DMS 273 (cell line): ENCODE measurements at regions not wholly inside any gene's neighbourhood (a gene's known extent, or its start where the extent isn't known, plus 50 kb on each side); places are given as distances from the start of the nearest gene placed in this dataset.
"Not testable (repeated sequence)": the region's sequence is repeated elsewhere in the genome, so short reads cannot be mapped to it uniquely, and the experiment has no call there.

Source experiments
- DNase-seq: peaks from one replicate; lab custom pipeline; 2025; ENCODE audit not compliant: unreplicated experiment; lab: John Stamatoyannopoulos, UW

DNA sequence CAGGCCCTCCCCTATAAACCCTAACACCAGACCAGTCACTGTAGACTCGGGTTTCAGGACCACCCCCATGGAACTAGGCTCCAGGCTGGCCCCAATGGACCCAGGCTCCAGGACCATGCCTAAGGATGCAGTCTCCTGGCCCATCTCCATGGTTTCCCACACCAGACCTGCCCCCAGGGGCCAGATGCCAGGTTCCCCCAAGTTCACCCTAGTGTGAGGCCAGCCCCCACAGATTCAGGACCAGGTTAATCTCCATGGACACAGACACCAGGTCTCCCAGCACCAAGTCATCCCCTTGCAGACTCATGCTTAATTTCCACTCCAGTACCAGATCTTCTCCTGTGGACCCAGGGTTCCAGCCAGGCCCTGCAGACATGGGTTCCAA is 103.8 kb upstream of the LANCL2 start:
- no peak for DNase-seq

GRCh38 chr7:55265328-55265727 is 99.8 kb upstream of the LANCL2 start:
- DNase-seq = not testable (repeated sequence)

GRCh38 chr7:55265836-55266642 is 99.1 kb upstream of the LANCL2 start:
- no peak for DNase-seq

DNA sequence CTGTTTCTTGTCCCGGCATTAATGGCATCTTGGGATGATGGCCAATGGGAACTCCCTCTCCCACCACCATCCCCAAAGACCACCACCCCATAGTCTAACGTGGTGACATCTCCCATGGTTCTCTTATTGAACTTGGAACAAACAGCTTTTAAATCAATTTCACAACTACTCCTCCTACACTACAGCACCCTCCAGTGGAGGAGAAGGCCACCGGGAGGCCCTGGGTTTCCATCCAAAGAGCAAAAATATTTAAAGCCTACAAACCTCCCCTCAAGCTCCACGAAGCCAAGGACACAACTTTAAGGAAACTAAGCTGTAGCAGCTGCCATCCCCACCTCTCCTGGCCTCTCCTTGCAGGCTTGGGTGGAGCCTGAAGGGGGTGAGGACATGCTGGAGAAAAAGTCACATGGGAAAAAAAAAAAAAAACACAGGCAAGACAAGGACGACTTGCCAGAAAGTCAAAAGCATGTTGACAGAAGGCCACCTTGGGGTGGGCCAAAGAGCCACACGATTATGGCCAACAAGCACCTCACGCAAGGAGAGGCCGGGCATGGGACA is 94.0 kb upstream of the LANCL2 start:
- DNase-seq = peak; percentile 43

- no peak for DNase-seq
Observed at GRCh38 chr7:55271661-55272060, 93.5 kb upstream of the LANCL2 start.

DNA sequence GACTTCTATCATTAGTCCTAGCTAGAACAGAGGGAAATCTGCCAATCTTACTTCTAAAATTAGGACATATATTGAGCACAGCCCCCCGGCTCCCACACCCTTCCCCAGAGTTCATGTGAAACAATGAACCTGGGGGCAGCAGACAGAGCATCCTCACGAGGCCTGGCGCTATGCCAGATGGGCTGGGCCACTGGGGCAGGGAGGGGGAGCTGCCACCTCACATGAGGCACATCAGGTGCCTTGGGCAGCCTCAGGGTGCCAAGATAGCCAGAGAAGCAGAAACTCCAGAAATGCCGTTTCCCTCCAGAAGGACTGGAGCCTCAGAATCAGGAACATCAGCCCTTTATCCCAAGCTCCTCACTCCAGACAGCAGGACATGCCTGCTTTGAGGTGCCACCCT is 92.8 kb upstream of the LANCL2 start:
- peak; percentile 33 for DNase-seq

GRCh38 chr7:55273186-55273980 is 91.8 kb upstream of the LANCL2 start:
- DNase-seq = no peak

- DNase-seq = no peak
Observed at GRCh38 chr7:55274156-55274555, 91.0 kb upstream of the LANCL2 start.

GRCh38 chr7:55275291-55276200 is 89.6 kb upstream of the LANCL2 start:
- no peak for DNase-seq

DNA sequence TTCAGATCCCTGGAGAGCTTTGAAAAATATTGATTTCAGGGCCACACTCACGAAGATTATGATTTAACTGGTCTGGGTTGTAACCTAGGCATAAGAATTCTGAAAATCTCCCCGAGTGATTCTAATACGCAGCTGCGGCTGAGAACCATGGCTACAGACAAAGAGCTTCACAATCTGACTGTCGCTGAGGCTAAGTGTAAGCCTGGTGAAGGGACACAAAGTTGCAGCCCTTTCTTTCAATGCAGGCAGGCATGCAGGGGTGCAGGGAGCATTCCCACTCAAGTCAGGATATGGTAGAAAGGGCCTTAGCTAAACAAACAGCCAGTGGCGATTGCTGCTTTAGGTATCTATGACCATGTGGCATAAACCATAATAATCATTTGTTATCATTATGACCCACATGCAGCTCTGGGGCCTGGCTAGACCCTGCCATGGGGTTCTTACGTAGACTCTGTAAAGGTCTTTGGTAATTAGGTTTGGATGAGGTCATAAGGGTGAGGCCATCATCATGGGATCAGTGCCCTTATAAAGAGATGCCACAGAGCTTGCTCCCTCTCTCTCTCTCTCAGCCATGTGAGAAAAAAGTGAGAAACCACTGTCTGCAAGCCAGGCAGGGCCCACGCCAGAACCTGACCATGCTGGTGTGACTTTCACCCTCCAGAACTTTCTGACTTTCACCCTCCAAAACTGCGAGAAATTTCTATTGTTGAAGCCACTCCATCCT is 88.4 kb upstream of the LANCL2 start:
- DNase-seq = no peak

DNA sequence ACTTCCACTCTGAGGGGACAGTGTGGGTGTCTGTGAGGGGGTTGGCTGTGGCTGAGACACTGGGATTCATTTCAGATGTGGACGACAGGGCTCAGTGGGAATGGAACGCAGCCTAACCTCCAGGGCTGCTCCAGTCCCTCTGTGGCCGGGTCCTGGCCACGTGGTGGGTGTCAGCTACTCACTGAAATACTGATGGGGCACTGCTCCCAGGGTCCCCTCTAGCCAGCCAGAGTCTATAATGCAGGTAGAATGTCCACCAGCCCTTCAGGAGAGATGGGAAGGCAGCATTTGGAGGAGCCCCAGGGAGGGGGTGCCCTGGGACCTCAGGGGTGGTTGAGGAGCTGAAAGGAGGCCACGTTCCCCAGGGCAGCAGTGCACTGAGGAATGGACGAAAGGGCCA is 87.2 kb upstream of the LANCL2 start:
- no peak for DNase-seq

DNA sequence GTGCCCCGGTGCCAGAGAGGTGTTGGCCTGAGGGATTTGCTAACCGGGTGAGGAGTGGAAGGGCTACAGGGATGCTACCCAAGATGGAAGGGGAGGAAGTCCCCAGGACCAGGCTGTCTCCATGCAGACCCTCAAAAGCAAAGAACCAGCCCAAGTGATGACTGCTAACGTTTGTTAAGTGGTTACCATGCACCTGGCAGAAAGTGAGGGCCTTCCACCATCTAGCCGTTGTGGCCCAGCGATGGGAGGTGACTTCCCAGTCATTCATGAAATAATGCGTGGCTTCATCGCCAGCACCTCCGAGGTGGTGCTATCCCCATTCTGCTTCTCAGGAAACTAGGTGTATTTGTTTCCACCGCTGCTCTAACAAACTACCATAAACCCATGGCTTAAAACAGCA is 86.8 kb upstream of the LANCL2 start:
- DNase-seq = no peak

GRCh38 chr7:55279080-55279845 is 85.9 kb upstream of the LANCL2 start:
- no peak for DNase-seq

- DNase-seq = peak; percentile 94
Observed at GRCh38 chr7:55280031-55280454, 85.1 kb upstream of the LANCL2 start.

GRCh38 chr7:55285665-55286064 is 79.5 kb upstream of the LANCL2 start:
- no peak for DNase-seq

DNA sequence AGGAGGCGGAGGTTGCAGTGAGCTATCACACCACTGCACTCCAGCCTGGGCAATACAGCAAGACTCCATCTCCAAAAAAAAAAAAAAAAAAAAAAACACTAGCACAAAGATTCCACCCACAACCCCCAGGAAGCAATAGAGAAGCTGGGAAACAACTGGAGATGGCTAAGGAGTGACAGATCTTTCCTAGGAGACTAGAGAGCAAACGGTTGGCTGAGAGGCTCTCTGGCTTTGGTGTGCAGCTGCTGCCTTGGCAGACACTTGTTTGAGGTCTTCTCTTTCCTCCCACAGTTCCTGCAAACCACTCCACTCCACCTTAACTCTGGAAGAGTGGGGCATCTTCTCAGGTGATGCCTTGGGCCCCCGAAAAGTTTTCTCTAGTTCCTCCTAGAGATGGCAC is 78.5 kb upstream of the LANCL2 start:
- DNase-seq = no peak

DNA sequence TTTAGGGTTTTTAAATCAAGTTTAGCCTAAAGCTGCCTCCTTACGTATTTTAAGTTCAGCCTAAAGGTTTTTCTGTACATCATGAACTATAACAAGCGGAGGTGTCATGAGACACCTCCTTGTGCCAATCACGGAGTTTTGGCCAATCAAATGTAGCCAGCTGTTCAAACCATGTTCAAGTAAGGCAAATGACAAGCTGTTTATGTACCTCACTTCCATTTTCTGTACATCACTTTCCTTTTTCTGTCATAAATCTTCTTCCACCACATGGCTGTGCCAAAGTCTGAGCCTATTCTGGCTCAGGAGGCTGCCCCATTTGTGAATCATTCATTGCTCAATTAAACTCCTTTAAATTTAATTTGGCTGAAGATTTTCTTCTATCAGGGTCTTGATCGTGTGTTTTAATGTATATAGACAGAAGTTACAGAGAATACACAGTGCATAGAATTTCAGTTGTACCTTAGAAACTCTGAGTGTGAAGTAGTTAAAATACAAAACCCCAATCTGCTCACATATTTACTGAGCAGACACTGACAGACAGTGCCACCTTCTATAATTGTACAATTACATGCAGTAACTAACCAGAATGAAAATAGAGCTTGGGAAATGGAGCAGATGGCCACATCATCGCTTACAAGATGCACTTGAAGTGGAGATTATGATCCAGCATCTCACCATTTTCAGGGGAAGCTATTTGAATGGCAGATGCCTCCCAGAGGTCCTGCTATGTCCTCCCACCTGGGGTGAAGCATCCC is 76.9 kb upstream of the LANCL2 start:
- peak; percentile 89 for DNase-seq

DNA sequence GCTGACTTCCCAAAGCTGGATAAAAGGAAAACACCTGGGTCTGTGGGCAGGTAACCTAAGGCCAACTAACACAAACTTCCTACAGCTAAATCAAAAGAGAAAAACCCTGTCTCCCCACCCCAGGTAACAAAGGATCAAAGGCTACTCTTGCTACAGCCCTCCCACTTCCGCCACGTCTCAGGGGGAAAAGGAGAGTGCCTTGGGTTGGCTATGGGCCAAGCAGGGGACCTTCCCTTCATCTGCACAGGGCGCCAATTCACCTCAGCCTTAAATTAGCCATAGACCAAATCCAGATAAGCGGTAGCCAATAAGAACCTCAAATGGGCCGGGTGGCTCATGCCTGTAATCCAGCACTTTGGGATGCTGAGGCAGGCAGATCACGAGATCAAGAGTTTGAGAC is 69.1 kb upstream of the LANCL2 start:
- DNase-seq = no peak
